ENCODE measurements at regions not wholly inside any gene's neighbourhood (a gene's known extent, or its start where the extent isn't known, plus 50 kb on each side); places are given as distances from the start of the nearest gene placed in this dataset.

GRCh38 chr2:5230855-5231254 lies 461.3 kb upstream of the SOX11 start:
- H3K4me1 Mint-ChIP-seq: no peaks in the 10 kb centered on the region
- CTCF ChIA-PET: no interaction called here

GRCh38 chr2:5231287-5231686 lies 460.9 kb upstream of the SOX11 start:
- H3K27ac Mint-ChIP-seq: no peak overlapping the region
- H3K36me3 Mint-ChIP-seq: no peaks in the 10 kb centered on the region
- no peak for DNase-seq
- no peaks in the 10 kb centered on the region for H3K4me1 Mint-ChIP-seq
- H3K9me3 Mint-ChIP-seq: peaks cover 14% of the 10 kb centered on the region
- H3K4me3 Mint-ChIP-seq: no peak overlapping the region
- H3K27me3 Mint-ChIP-seq: no peaks in the 10 kb centered on the region
- CTCF ChIA-PET: no interaction called here

More at GRCh38 chr2:5230855-5231254, 461.3 kb upstream of the SOX11 start:
- no peak overlapping the region for H3K27ac Mint-ChIP-seq
- H3K9me3 Mint-ChIP-seq: peaks cover 14% of the 10 kb centered on the region
- DNase-seq: no peak
- no peaks in the 10 kb centered on the region for H3K27me3 Mint-ChIP-seq
- no peak overlapping the region for H3K4me3 Mint-ChIP-seq
- H3K36me3 Mint-ChIP-seq: no peaks in the 10 kb centered on the region

GRCh38 chr2:5234563-5234962 lies 457.6 kb upstream of the SOX11 start:
- Mint-ChIP-seq H3K4me1 (no peaks in the 10 kb centered on the region), H3K4me3 (no peak overlapping the region), H3K27ac (no peak overlapping the region), H3K36me3 (no peaks in the 10 kb centered on the region), H3K9me3 (peaks cover 18% of the 10 kb centered on the region), H3K27me3 (no peaks in the 10 kb centered on the region)
- CTCF ChIA-PET: no interaction called here
- no peak for DNase-seq

GRCh38 chr2:5235701-5236100 lies 456.5 kb upstream of the SOX11 start:
- DNase-seq: no peak
- CTCF ChIA-PET: no interaction called here
- Mint-ChIP-seq H3K27ac (no peak overlapping the region), H3K9me3 (peaks cover 14% of the 10 kb centered on the region), H3K4me1 (no peaks in the 10 kb centered on the region), H3K36me3 (no peaks in the 10 kb centered on the region), H3K4me3 (no peak overlapping the region), H3K27me3 (no peaks in the 10 kb centered on the region)

- Mint-ChIP-seq H3K4me1 (no peaks in the 10 kb centered on the region), H3K4me3 (no peak overlapping the region), H3K36me3 (no peaks in the 10 kb centered on the region), H3K27me3 (no peaks in the 10 kb centered on the region), H3K27ac (no peak overlapping the region), H3K9me3 (peaks cover 11% of the 10 kb centered on the region)
- CTCF ChIA-PET: no interaction called here
- DNase-seq: no peak
Observed at GRCh38 chr2:5236249-5236648, 455.9 kb upstream of the SOX11 start.

GRCh38 chr2:5242751-5243150 lies 449.4 kb upstream of the SOX11 start:
- no peak for DNase-seq
- Mint-ChIP-seq H3K9me3 (peaks cover 3% of the 10 kb centered on the region), H3K36me3 (no peaks in the 10 kb centered on the region), H3K4me3 (no peak overlapping the region), H3K27me3 (no peaks in the 10 kb centered on the region), H3K27ac (no peak overlapping the region), H3K4me1 (no peaks in the 10 kb centered on the region)
- CTCF ChIA-PET: no interaction called here

GRCh38 chr2:5250482-5250881 lies 441.7 kb upstream of the SOX11 start:
- Mint-ChIP-seq H3K9me3 (peaks cover 12% of the 10 kb centered on the region), H3K36me3 (no peaks in the 10 kb centered on the region), H3K4me3 (no peak overlapping the region), H3K27me3 (no peaks in the 10 kb centered on the region), H3K27ac (no peak overlapping the region), H3K4me1 (no peaks in the 10 kb centered on the region)
- DNase-seq: no peak
- CTCF ChIA-PET: no interaction called here

GRCh38 chr2:5253263-5253662 lies 438.9 kb upstream of the SOX11 start:
- H3K27ac Mint-ChIP-seq: no peak overlapping the region
- no peaks in the 10 kb centered on the region for H3K27me3 Mint-ChIP-seq
- H3K4me3 Mint-ChIP-seq: no peak overlapping the region
- CTCF ChIA-PET: no interaction called here
- no peaks in the 10 kb centered on the region for H3K4me1 Mint-ChIP-seq
- no peaks in the 10 kb centered on the region for H3K36me3 Mint-ChIP-seq
- peaks cover 18% of the 10 kb centered on the region for H3K9me3 Mint-ChIP-seq
- no peak for DNase-seq

GRCh38 chr2:5254791-5255332 lies 437.3 kb upstream of the SOX11 start:
- Mint-ChIP-seq H3K36me3 (no peaks in the 10 kb centered on the region), H3K27ac (no peak overlapping the region), H3K9me3 (peaks cover 28% of the 10 kb centered on the region), H3K27me3 (no peaks in the 10 kb centered on the region), H3K4me3 (no peak overlapping the region), H3K4me1 (no peaks in the 10 kb centered on the region)
- CTCF ChIA-PET: no interaction called here
- no peak for DNase-seq

- Mint-ChIP-seq H3K27ac (no peak overlapping the region), H3K4me1 (no peaks in the 10 kb centered on the region), H3K27me3 (no peaks in the 10 kb centered on the region), H3K9me3 (peaks cover 25% of the 10 kb centered on the region), H3K36me3 (no peaks in the 10 kb centered on the region), H3K4me3 (no peak overlapping the region)
- CTCF ChIA-PET: no interaction called here
- no peak for DNase-seq
Observed at GRCh38 chr2:5263291-5263690, 428.9 kb upstream of the SOX11 start.

GRCh38 chr2:5264361-5264760 lies 427.8 kb upstream of the SOX11 start:
- H3K4me3 Mint-ChIP-seq: no peak overlapping the region
- H3K36me3 Mint-ChIP-seq: no peaks in the 10 kb centered on the region
- no peak overlapping the region for H3K27ac Mint-ChIP-seq
- H3K27me3 Mint-ChIP-seq: no peaks in the 10 kb centered on the region
- CTCF ChIA-PET: no interaction called here
- peaks cover 24% of the 10 kb centered on the region for H3K9me3 Mint-ChIP-seq
- no peak for DNase-seq
- H3K4me1 Mint-ChIP-seq: no peaks in the 10 kb centered on the region

GRCh38 chr2:5285061-5285460 lies 407.1 kb upstream of the SOX11 start:
- Mint-ChIP-seq H3K36me3 (no peaks in the 10 kb centered on the region), H3K27me3 (no peaks in the 10 kb centered on the region), H3K4me1 (no peaks in the 10 kb centered on the region), H3K9me3 (no peaks in the 10 kb centered on the region), H3K27ac (no peak overlapping the region), H3K4me3 (no peak overlapping the region)
- CTCF ChIA-PET: no interaction called here
- DNase-seq: no peak

GRCh38 chr2:5285872-5286769 lies 406.1 kb upstream of the SOX11 start:
- no peak overlapping the region for H3K4me3 Mint-ChIP-seq

GRCh38 chr2:5287558-5288334 lies 404.4 kb upstream of the SOX11 start:
- H3K27ac Mint-ChIP-seq: no peak overlapping the region
- H3K9me3 Mint-ChIP-seq: no peaks in the 10 kb centered on the region
- no peak overlapping the region for H3K4me3 Mint-ChIP-seq
- H3K36me3 Mint-ChIP-seq: no peaks in the 10 kb centered on the region
- DNase-seq: no peak
- H3K4me1 Mint-ChIP-seq: no peaks in the 10 kb centered on the region
- no peaks in the 10 kb centered on the region for H3K27me3 Mint-ChIP-seq
- CTCF ChIA-PET: no interaction called here

More at GRCh38 chr2:5285872-5286769, 406.1 kb upstream of the SOX11 start:
- Mint-ChIP-seq H3K4me1 (no peaks in the 10 kb centered on the region), H3K36me3 (no peaks in the 10 kb centered on the region), H3K27me3 (no peaks in the 10 kb centered on the region), H3K27ac (no peak overlapping the region), H3K9me3 (no peaks in the 10 kb centered on the region)
- no peak for DNase-seq
- CTCF ChIA-PET: no interaction called here
